GM12865 (cell line): ENCODE measurements at regions not wholly inside any gene's neighbourhood (a gene's known extent, or its start where the extent isn't known, plus 50 kb on each side); places are given as distances from the start of the nearest gene placed in this dataset.
A peak's percentile ranks its signal among the peaks of the same experiment; 100 is the strongest.
"Not testable (repeated sequence)": the region's sequence is repeated elsewhere in the genome, so short reads cannot be mapped to it uniquely, and the experiment has no call there.

ENCODE experiments used
- DNase-seq: peaks from one replicate; pipeline ENCODE4 v3.0.0; 2010; ENCODE audit warnings: low read depth
- H3K4me3 ChIP-seq: 2 replicates; pipeline ENCODE4 v1.5.1; 2011; ENCODE audit warnings: mild to moderate bottlenecking, low read depth, low read length, control low read depth
- CTCF ChIP-seq: IDR thresholded peaks from 2 replicates; pipeline ENCODE4 v1.5.1; 2011; ENCODE audit warnings: low read length, control low read depth, low read depth, inconsistent platforms; ENCODE audit not compliant: insufficient read depth; ENCODE audit errors: missing control alignments

- no peak for TF ChIP-seq CTCF
- no peak for DNase-seq
- H3K4me3 ChIP-seq = no peak overlapping the region
Measured at GRCh38 chr5:27462936-27463335, 424.6 kb upstream of the CDH9 start.

GRCh38 chr5:27458287-27458686, 419.9 kb upstream of the CDH9 start:
- H3K4me3 ChIP-seq = no peak overlapping the region
- DNase-seq = no peak
- TF ChIP-seq CTCF = no peak

DNA sequence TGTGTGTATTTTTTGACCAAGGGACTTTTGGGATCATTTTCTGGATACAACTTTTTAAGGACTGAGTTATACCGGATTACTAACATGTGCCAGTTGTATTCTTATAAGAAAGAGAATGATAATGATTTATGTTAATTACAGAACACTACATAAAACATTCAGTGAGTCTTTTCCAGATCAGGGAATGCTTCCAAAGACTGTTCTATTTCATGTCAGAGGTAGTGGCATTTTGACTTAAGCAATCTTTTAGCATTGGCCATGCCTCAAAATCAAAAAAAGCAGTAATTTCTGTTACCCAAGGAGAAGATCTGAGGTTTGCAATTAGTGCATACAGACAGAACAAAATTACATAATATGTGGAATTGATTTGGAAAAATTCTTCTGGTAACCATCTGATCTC, 413.0 kb upstream of the CDH9 start:
- DNase-seq = no peak
- no peak overlapping the region for H3K4me3 ChIP-seq
- TF ChIP-seq CTCF = no peak

DNA sequence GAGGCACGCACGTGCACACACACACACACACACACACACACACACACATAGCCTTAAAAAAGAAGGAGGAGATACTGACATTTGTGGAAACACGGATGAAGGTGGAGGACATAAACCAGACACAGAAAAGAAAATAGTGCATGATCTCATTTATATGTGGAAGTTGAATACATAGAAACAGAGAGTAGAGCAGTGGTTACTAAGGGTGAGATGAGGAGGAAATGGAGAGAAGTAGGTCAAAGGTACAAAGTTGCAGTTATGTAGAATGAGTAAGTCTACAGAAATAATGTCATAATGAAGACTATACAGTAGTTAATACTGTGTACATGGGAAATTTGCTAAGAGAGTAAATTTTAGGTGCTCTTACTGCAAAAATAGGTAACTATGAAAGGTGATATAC, 412.2 kb upstream of the CDH9 start:
- no peak for TF ChIP-seq CTCF
- no peak overlapping the region for H3K4me3 ChIP-seq
- DNase-seq = no peak

DNA sequence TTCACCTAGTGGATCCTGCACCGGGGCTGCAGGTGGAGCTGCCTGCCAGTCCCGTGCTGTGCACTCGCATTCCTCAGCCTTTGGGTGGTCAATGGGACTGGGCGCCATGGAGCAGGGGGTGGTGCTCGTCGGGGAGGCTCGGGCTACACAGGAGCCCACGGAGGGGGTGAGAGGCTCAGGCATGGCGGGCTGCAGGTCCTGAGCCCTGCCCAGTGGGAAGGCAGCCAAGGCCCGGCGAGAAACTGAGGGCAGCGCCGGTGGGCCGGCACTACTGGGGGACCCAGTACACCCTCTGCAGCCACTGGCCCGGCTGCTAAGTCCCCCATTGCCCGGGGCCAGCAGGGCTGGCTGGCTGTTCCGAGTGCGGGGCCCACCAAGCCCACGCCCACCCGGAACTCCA, 401.0 kb upstream of the CDH9 start:
- H3K4me3 ChIP-seq, DNase-seq: not testable (repeated sequence)

GRCh38 chr5:27437594-27438200, 399.3 kb upstream of the CDH9 start:
- H3K4me3 ChIP-seq = no peak overlapping the region
- TF ChIP-seq CTCF = no peak
- DNase-seq = peak; percentile 2

GRCh38 chr5:27434335-27434734, 395.9 kb upstream of the CDH9 start:
- no peak for TF ChIP-seq CTCF

More at GRCh38 chr5:27434335-27434734, 395.9 kb upstream of the CDH9 start:
- H3K4me3 ChIP-seq = no peak overlapping the region
- DNase-seq = no peak
